MM.1S (cell line): ENCODE measurements at regions not wholly inside any gene's neighbourhood (a gene's known extent, or its start where the extent isn't known, plus 50 kb on each side); places are given as distances from the start of the nearest gene placed in this dataset.

Experiments used
- EZH2 ChIP-seq: fragments of 300-600 bp; sonication (generic); optimal IDR thresholded peaks from 2 replicates; pipeline ENCODE3; 2017; ENCODE audit warnings: low read depth, mild to moderate bottlenecking, antibody characterized with exemption, low read length, mixed read lengths
- EZH2phosphoT487 ChIP-seq: fragments of 300-600 bp; sonication (generic); IDR thresholded peaks from 2 replicates; pipeline ENCODE4 v1.6.1; 2018; ENCODE audit warnings: antibody characterized with exemption, low read length
- TF ChIP-seq, protein P1 (sequence below): fragments of 300-600 bp; sonication (generic); IDR thresholded peaks from 2 replicates; pipeline ENCODE4 v1.5.1; 2016; ENCODE audit warnings: antibody characterized with exemption, low read length, mixed read lengths

DNA sequence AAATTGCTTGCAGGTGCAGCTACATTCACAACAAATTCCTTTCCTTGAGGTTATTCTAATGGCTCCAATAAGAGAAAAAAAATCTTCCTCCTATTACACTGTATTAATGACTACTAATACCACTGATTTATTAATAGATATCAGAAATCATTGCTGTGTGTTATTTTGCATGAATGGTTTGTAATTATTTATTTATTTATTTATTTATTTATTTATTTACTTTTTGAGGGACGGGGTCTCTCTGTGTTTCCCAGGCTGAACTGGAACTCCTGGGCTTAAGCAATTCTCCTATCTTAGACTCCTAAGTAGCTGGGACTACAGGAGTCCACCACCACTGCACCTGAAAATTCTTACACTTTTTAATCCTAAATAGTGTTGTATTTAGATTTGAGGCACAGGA lies 390.4 kb downstream of the SI start:
- TF ChIP-seq, protein P1, sequence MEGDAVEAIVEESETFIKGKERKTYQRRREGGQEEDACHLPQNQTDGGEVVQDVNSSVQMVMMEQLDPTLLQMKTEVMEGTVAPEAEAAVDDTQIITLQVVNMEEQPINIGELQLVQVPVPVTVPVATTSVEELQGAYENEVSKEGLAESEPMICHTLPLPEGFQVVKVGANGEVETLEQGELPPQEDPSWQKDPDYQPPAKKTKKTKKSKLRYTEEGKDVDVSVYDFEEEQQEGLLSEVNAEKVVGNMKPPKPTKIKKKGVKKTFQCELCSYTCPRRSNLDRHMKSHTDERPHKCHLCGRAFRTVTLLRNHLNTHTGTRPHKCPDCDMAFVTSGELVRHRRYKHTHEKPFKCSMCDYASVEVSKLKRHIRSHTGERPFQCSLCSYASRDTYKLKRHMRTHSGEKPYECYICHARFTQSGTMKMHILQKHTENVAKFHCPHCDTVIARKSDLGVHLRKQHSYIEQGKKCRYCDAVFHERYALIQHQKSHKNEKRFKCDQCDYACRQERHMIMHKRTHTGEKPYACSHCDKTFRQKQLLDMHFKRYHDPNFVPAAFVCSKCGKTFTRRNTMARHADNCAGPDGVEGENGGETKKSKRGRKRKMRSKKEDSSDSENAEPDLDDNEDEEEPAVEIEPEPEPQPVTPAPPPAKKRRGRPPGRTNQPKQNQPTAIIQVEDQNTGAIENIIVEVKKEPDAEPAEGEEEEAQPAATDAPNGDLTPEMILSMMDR: no peak
- no peak for TF ChIP-seq EZH2phosphoT487
- no peak for TF ChIP-seq EZH2
